ENCODE measurements at regions not wholly inside any gene's neighbourhood (a gene's known extent, or its start where the extent isn't known, plus 50 kb on each side); places are given as distances from the start of the nearest gene placed in this dataset.

DNA sequence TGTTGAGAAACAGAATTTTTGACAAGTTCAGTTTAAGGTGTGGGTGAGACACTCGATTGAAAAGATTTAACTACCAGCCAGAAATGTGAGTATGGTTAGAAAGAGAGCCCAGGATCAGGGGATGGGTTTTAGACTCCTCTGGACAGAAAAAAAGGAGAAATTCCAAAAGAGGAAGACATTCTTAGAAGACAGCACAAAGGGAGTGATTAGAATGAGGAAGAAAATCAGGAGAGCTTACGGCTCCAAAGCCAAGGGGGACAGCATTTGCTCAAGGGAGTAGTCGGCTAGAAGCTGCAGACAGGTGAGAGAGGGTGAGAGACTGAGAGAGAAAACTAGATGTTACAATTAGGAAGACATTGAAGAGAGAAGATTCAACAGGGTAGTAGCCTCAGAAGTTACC, 166.1 kb downstream of the ADAMTS15 start:
- TF ChIP-seq, protein P1, sequence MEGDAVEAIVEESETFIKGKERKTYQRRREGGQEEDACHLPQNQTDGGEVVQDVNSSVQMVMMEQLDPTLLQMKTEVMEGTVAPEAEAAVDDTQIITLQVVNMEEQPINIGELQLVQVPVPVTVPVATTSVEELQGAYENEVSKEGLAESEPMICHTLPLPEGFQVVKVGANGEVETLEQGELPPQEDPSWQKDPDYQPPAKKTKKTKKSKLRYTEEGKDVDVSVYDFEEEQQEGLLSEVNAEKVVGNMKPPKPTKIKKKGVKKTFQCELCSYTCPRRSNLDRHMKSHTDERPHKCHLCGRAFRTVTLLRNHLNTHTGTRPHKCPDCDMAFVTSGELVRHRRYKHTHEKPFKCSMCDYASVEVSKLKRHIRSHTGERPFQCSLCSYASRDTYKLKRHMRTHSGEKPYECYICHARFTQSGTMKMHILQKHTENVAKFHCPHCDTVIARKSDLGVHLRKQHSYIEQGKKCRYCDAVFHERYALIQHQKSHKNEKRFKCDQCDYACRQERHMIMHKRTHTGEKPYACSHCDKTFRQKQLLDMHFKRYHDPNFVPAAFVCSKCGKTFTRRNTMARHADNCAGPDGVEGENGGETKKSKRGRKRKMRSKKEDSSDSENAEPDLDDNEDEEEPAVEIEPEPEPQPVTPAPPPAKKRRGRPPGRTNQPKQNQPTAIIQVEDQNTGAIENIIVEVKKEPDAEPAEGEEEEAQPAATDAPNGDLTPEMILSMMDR (IDR thresholded peaks at IDR 0.05; ENCODE audit: low read depth, low read length) = no peak
- DNase-seq (ENCODE audit: extremely low read depth, low read depth) = no peak

GRCh38 chr11:130615561-130615960, 167.1 kb downstream of the ADAMTS15 start:
- TF ChIP-seq, protein P1 (IDR thresholded peaks at IDR 0.05; ENCODE audit: low read depth, low read length) = no peak
- DNase-seq (ENCODE audit: extremely low read depth, low read depth) = no peak

GRCh38 chr11:130616573-130616972, 168.1 kb downstream of the ADAMTS15 start:
- DNase-seq (ENCODE audit: extremely low read depth, low read depth) = no peak
- TF ChIP-seq, protein P1 (IDR thresholded peaks at IDR 0.05; ENCODE audit: low read depth, low read length) = no peak

DNA sequence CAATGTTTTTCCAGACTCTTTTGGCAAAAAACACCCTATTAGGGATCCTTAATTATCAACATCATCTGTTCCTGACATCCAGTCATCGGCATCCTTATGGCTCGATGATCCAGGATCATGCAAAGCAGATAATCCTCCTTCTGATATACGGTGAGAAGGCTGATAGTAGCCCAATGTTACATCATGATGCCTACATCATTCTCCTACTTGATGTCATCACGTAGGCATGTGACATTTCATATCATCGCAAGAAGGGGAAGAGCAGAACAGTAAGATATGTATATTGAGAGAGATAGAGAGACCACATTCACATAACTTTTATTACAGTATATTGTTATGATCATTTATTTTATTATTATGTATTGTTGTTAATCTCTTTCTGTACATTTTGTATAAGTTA, 168.6 kb downstream of the ADAMTS15 start:
- DNase-seq (ENCODE audit: extremely low read depth, low read depth) = no peak
- TF ChIP-seq, protein P1 (IDR thresholded peaks at IDR 0.05; ENCODE audit: low read depth, low read length) = no peak

DNA sequence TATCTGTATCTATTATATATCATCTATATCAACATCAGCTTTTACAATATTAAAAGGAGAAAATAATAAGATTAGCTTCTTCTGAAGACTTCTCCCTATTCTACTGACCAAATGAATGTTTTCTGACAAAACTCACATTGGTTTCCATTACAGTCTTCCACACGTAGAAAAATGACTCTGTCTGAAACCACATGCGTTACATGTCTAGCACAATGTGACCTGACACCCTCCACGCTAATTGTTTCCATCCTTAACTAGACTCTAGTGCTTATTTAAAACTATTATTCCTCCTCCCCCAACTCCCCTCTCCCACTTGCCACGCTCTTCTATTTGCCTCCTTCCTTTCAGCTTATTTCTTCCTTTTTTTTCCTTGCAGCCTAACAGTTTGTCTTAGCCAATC, 172.1 kb downstream of the ADAMTS15 start:
- DNase-seq (ENCODE audit: extremely low read depth, low read depth) = no peak
- TF ChIP-seq, protein P1 (IDR thresholded peaks at IDR 0.05; ENCODE audit: low read depth, low read length) = no peak

DNA sequence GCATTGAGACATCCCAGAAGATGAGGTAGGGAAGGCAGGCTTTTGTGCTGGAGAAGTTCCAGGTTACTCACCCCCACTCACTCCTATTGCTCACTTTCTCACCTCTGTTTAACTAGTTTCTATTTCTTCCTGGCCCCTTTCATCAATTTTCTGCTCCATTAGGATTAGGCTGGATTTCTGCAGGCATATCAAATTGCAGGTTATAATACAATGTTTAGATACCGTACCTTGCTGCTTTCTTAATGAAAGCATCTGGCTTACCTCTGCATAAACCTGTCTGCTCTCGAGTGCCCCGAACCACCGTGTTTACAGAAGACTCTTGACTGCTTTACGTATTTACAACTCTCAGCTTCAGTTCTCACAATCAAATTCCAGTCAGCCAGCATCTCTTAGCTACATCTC, 173.7 kb downstream of the ADAMTS15 start:
- TF ChIP-seq, protein P1 (IDR thresholded peaks at IDR 0.05; ENCODE audit: low read depth, low read length) = no peak

DNA sequence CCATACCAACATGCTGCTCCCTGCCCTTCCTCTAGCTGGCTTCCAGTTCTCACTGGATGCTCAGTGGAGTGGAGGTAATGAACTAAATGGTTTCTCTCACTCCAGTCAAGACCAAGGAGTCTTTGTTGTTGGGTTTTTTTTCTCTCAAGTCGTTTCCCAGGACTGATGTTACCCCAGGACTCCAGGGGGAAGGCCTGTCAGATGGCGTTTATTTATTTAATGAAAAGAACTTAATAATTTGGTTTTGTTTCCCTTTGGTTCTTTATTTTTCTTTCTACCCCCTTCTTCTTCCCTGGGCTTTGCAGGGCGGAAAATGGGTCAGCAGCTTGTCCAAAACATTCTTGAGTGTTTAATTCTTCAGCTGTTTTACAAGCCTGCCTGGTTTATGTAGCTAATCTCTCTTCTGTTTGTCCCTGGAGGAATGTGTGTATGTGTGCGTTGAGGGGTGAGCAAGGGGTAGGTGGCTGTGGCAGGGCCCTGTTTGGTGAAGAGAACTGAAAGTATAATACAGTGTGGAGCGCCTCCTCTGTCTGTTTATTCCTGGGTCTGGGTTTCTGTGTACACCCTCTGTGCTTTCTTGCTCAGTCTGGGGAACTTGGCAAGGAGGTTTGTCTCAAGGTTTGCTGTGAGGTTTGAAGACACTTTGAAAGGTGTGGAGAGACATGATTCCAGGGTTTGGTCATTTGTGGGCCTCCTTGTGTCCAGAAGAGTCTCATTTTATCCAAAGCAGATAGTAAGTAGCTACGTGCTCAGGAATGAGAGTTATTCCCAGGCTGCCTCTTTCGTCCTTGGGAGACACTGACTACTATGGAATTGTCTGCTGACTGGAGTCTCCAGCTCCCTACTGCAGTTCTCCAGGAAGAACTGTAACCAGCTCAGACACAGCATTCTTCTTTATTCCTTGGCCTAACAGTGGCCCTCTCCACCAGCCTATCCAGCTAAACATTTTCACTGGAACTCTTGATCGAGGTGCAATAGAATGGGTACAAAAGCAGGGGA, 175.5 kb downstream of the ADAMTS15 start:
- DNase-seq (ENCODE audit: extremely low read depth, low read depth) = no peak

More for the DNA sequence above, 173.7 kb downstream of the ADAMTS15 start:
- no peak for DNase-seq (ENCODE audit: extremely low read depth, low read depth)

More for the DNA sequence above, 175.5 kb downstream of the ADAMTS15 start:
- TF ChIP-seq, protein P1 (IDR thresholded peaks at IDR 0.05; ENCODE audit: low read depth, low read length) = no peak

Data from AG09319 (cell line).